ENCODE measurements at regions not wholly inside any gene's neighbourhood (a gene's known extent, or its start where the extent isn't known, plus 50 kb on each side); places are given as distances from the start of the nearest gene placed in this dataset.

GRCh38 chr7:84693483-84693882, 493.4 kb downstream of the SEMA3D start:
- TF ChIP-seq ZNF331 (CRISPR knock-in tag; IDR thresholded peaks at IDR 0.05; ENCODE audit: low read depth) (no peak), ETS1 (IDR thresholded peaks at IDR 0.05) (no peak), CREB1 (CRISPR knock-in tag; IDR thresholded peaks at IDR 0.05; ENCODE audit: low read depth) (no peak), EZH2 (IDR thresholded peaks at IDR 0.05; ENCODE audit: low read depth, unreplicated experiment) (no peak), NANOG (IDR thresholded peaks at IDR 0.05; ENCODE audit: borderline replicate concordance) (no peak), STAT1 (IDR thresholded peaks at IDR 0.05; ENCODE audit: unreplicated experiment) (no peak), EZH2phosphoT487 (IDR thresholded peaks at IDR 0.05; ENCODE audit: unreplicated experiment) (no peak), JUNB (IDR thresholded peaks at IDR 0.05; ENCODE audit: unreplicated experiment) (no peak), REST (IDR thresholded peaks at IDR 0.05; ENCODE audit: unreplicated experiment) (no peak), ZNF114 (CRISPR knock-in tag; IDR thresholded peaks at IDR 0.05) (no peak), CTCF (conservative IDR thresholded peaks at IDR 0.05; ENCODE audit: low read depth in 2 of 2) (no peak)
- H3K79me2 ChIP-seq (replicated peaks; ENCODE audit: insufficient read depth): no peaks in the 10 kb centered on the region
- H3K4me3 ChIP-seq: no peak overlapping the region
- H3F3A ChIP-seq (replicated peaks; ENCODE audit: low read depth): no peaks in the 10 kb centered on the region
- Mint-ChIP-seq H3K9me3 (no peaks in the 10 kb centered on the region; the same call in 2 of the 3 replicates), H3K4me1 (no peaks in the 10 kb centered on the region), H3K4me3 (no peak overlapping the region), H3K27ac (no peak overlapping the region), H3K36me3 (ENCODE audit: low read depth) (no peaks in the 10 kb centered on the region), H3K27me3 (ENCODE audit: insufficient read depth, low read depth, poor library complexity) (no peaks in the 10 kb centered on the region)
- no peak for DNase-seq (ENCODE audit: low spot score)
- H3K9me2 ChIP-seq (ENCODE audit: insufficient read depth): no peaks in the 10 kb centered on the region
- no peak overlapping the region for H2AFZ ChIP-seq
- H3K36me3 ChIP-seq (ENCODE audit: insufficient read depth): no peaks in the 10 kb centered on the region
- no peak for ATAC-seq
- no peak overlapping the region for H3K4me2 ChIP-seq
- no peaks in the 10 kb centered on the region for H3K4me1 ChIP-seq (ENCODE audit: insufficient read depth)
- H3K27ac ChIP-seq (ENCODE audit: low read depth): no peak overlapping the region
- no peaks in the 10 kb centered on the region for H3K27me3 ChIP-seq (ENCODE audit: insufficient read depth)
- H4K20me1 ChIP-seq (replicated peaks; ENCODE audit: insufficient read depth): no peaks in the 10 kb centered on the region

Data from GM23338 (cell line).